Caco-2 (cell line): ENCODE measurements at regions not wholly inside any gene's neighbourhood (a gene's known extent, or its start where the extent isn't known, plus 50 kb on each side); places are given as distances from the start of the nearest gene placed in this dataset.

Source experiments
- BruUV-seq: library from RNA; stranded (reverse); fragments of 400-500 nt; replicated peaks from 2 replicates; lab custom pipeline; 2021; lab: Mats Ljungman, UMichigan
- CTCF ChIA-PET: fragments of 300-600 bp; sonication (Branson Sonifier 250); formaldehyde crosslinking; loops from one replicate; lab custom pipeline; 2022; ENCODE audit warnings: antibody characterized with exemption; lab: Charles Lee
- POLR2A ChIA-PET: fragments of 300-600 bp; sonication (Branson Sonifier 250); formaldehyde crosslinking; loops from one replicate; lab custom pipeline; 2022; ENCODE audit warnings: antibody characterized with exemption; lab: Charles Lee
- DNase-seq, 2 experiments: peaks; one replicate each; pipeline versions ENCODE4 v3.0.0 to v3.0.0-alpha.2; 2020 to 2022
- H3K27me3 ChIP-seq: replicated peaks from 2 replicates; pipeline ENCODE4 v1.6.0; 2011; ENCODE audit warnings: low read length; ENCODE audit not compliant: control insufficient read depth, insufficient read depth
- H3K36me3 ChIP-seq: 2 replicates; pipeline ENCODE4 v1.5.1; 2011; ENCODE audit warnings: low read length; ENCODE audit not compliant: control insufficient read depth, insufficient read depth
- H3K4me1 ChIP-seq: fragments of 250-450 bp; sonication (Bioruptor Pico); 2 replicates; pipeline ENCODE4 v1.5.1; 2020; ENCODE audit warnings: mild to moderate bottlenecking
- H3K4me3 ChIP-seq: 2 replicates; pipeline ENCODE4 v1.5.1; 2011; ENCODE audit warnings: low read depth, mild to moderate bottlenecking, control low read depth, low read length
- H3K9me3 ChIP-seq: fragments of 250-450 bp; sonication (Bioruptor Pico); 2 replicates; pipeline ENCODE4 v1.5.1; 2020; ENCODE audit warnings: mild to moderate bottlenecking, moderate library complexity
- H3K27ac Mint-ChIP-seq: one replicate; pipeline ENCODE4 v1.8.0; 2022; ENCODE audit warnings: mixed read lengths; ENCODE audit not compliant: unreplicated experiment
- H3K27me3 Mint-ChIP-seq: one replicate; pipeline ENCODE4 v1.8.0; 2022; ENCODE audit warnings: mixed read lengths; ENCODE audit not compliant: insufficient read depth, unreplicated experiment
- H3K36me3 Mint-ChIP-seq: one replicate; pipeline ENCODE4 v1.8.0; 2022; ENCODE audit warnings: mild to moderate bottlenecking, mixed read lengths; ENCODE audit not compliant: insufficient read depth, unreplicated experiment
- H3K4me1 Mint-ChIP-seq: one replicate; pipeline ENCODE4 v1.8.0; 2022; ENCODE audit warnings: low read depth, mixed read lengths; ENCODE audit not compliant: unreplicated experiment
- H3K4me3 Mint-ChIP-seq: one replicate; pipeline ENCODE4 v1.8.0; 2022; ENCODE audit warnings: mild to moderate bottlenecking, moderate library complexity, mixed read lengths; ENCODE audit not compliant: unreplicated experiment
- H3K9me3 Mint-ChIP-seq: one replicate; pipeline ENCODE4 v1.8.0; 2022; ENCODE audit warnings: mixed read lengths; ENCODE audit not compliant: unreplicated experiment
- intact Hi-C: fragments of 100-400 bp; cut with micrococcal nuclease; formaldehyde crosslinking; loops from one replicate; pipeline ENCODE4 v1.10.0; 2022; ENCODE audit not compliant: unreplicated experiment
- TF ChIP-seq, protein P1 (sequence below), 2 experiments: fragments of 200-600 bp in 1 of 2; IDR thresholded peaks; 1 replicate in 1 of 2; 2 replicates in 1 of 2; pipeline versions ENCODE4 v1.5.1 to v1.8.0; 2011 to 2022; ENCODE audit warnings: antibody characterized with exemption in 1 of 2, control low read depth in 1 of 2, inconsistent platforms in 1 of 2, low read depth in 1 of 2, low read length in 1 of 2, mild to moderate bottlenecking in 1 of 2, moderate library complexity in 1 of 2; ENCODE audit not compliant: insufficient read depth in 1 of 2, severe bottlenecking in 1 of 2, unreplicated experiment in 1 of 2

DNA sequence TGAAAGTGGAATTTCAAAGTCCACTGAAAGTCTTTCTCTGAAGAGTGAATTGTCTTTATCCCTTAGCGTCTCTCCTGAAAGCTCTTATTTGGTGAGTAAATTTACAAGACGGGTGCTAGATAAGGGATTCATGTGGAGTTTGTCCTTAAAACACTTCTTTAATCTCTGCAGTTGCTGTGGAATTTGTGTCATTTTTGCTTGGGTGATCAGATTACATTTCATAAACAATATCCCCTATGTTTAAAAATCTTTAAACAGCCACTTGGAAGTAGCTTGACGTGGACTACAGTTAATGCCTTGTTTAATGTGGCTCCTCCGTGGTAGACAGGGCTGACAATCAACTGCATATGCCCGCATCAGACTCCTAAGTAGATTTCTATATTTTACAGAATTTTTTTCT, 175.4 kb upstream of the ZNF217 start:
- TF ChIP-seq, protein P1, sequence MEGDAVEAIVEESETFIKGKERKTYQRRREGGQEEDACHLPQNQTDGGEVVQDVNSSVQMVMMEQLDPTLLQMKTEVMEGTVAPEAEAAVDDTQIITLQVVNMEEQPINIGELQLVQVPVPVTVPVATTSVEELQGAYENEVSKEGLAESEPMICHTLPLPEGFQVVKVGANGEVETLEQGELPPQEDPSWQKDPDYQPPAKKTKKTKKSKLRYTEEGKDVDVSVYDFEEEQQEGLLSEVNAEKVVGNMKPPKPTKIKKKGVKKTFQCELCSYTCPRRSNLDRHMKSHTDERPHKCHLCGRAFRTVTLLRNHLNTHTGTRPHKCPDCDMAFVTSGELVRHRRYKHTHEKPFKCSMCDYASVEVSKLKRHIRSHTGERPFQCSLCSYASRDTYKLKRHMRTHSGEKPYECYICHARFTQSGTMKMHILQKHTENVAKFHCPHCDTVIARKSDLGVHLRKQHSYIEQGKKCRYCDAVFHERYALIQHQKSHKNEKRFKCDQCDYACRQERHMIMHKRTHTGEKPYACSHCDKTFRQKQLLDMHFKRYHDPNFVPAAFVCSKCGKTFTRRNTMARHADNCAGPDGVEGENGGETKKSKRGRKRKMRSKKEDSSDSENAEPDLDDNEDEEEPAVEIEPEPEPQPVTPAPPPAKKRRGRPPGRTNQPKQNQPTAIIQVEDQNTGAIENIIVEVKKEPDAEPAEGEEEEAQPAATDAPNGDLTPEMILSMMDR (IDR thresholded peaks at IDR 0.05; ENCODE audit: insufficient read depth in 1 of 2, low read depth in 1 of 2, low read length in 1 of 2, severe bottlenecking in 1 of 2, unreplicated experiment in 1 of 2), result no peak
- Histone ChIP-seq H3K4me1 (peaks cover 81% of the 10 kb centered on the region), H3K27me3 (no peaks in the 10 kb centered on the region), H3K9me3 (no peaks in the 10 kb centered on the region), H3K4me3 (no peak overlapping the region), H3K36me3 (no peaks in the 10 kb centered on the region)
- peaks cover 6% of the 10 kb centered on the region for H3K36me3 Mint-ChIP-seq
- H3K4me1 Mint-ChIP-seq, result peaks cover 73% of the 10 kb centered on the region
- H3K27ac Mint-ChIP-seq, result peak overlapping the region; percentile 99
- DNase-seq, result peak; percentile 46 to 71
- no TSS peak for BruUV-seq
- H3K9me3 Mint-ChIP-seq, result no peaks in the 10 kb centered on the region
- ChIA-PET CTCF (interaction anchor here (0.6 to 2.2 kb wide), 8 partner anchors 17 to 189 kb away, joined by 3 to 18 read pairs (median 4); no protein-coding TSS in a partner anchor), POLR2A (interaction anchor here (0.8 to 2.7 kb wide), 6 partner anchors 17 to 146 kb away, joined by 3 to 13 read pairs (median 7); no protein-coding TSS in a partner anchor)
- intact Hi-C loops, result loop anchor here (1.0 to 10.0 kb wide), 7 partner anchors 16 to 254 kb away; no protein-coding TSS in a partner anchor
- peak overlapping the region; percentile 60 for H3K4me3 Mint-ChIP-seq
- H3K27me3 Mint-ChIP-seq, result no peaks in the 10 kb centered on the region

DNA sequence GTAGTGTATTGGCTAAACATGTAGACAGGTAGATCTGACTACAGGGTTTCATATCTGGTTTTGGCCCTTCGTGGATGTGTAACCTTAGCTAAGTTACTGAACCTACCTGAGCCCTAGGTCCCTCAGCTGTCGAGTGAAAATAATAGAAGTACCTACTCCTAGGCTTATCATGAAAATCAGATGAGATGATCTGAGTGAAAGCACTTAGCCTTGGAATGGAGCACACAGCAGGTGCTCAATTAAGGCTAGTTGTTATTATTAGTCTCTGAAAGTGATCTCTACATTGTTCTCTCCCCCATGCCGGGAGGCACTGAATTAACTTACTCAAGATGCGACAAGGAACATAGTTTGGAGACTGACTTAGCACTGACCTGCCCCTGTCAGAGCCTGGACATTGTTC, 174.7 kb upstream of the ZNF217 start:
- DNase-seq, result peak; percentile 37 to 44
- no peaks in the 10 kb centered on the region for H3K9me3 ChIP-seq
- Mint-ChIP-seq H3K4me1 (peaks cover 72% of the 10 kb centered on the region), H3K36me3 (peaks cover 13% of the 10 kb centered on the region), H3K27ac (peak overlapping the region; percentile 99), H3K4me3 (peak overlapping the region; percentile 60), H3K9me3 (no peaks in the 10 kb centered on the region), H3K27me3 (no peaks in the 10 kb centered on the region)
- intact Hi-C loops, result loop anchor here (10.0 kb wide), 1 partner anchor 254 kb away; no protein-coding TSS in a partner anchor
- no peaks in the 10 kb centered on the region for H3K36me3 ChIP-seq
- TSS peak; percentile 49 for BruUV-seq
- ChIA-PET POLR2A (interaction anchor here (1.2 to 2.7 kb wide), 4 partner anchors 30 to 98 kb away, joined by 4 to 13 read pairs (median 10); no protein-coding TSS in a partner anchor), CTCF (interaction anchor here (0.9 to 2.2 kb wide), 6 partner anchors 18 to 189 kb away, joined by 3 to 18 read pairs (median 4); no protein-coding TSS in a partner anchor)
- no peaks in the 10 kb centered on the region for H3K27me3 ChIP-seq
- H3K4me3 ChIP-seq, result no peak overlapping the region
- TF ChIP-seq, protein P1 (IDR thresholded peaks at IDR 0.05; ENCODE audit: insufficient read depth in 1 of 2, low read depth in 1 of 2, low read length in 1 of 2, severe bottlenecking in 1 of 2, unreplicated experiment in 1 of 2), result no peak
- peaks cover 78% of the 10 kb centered on the region for H3K4me1 ChIP-seq

DNA sequence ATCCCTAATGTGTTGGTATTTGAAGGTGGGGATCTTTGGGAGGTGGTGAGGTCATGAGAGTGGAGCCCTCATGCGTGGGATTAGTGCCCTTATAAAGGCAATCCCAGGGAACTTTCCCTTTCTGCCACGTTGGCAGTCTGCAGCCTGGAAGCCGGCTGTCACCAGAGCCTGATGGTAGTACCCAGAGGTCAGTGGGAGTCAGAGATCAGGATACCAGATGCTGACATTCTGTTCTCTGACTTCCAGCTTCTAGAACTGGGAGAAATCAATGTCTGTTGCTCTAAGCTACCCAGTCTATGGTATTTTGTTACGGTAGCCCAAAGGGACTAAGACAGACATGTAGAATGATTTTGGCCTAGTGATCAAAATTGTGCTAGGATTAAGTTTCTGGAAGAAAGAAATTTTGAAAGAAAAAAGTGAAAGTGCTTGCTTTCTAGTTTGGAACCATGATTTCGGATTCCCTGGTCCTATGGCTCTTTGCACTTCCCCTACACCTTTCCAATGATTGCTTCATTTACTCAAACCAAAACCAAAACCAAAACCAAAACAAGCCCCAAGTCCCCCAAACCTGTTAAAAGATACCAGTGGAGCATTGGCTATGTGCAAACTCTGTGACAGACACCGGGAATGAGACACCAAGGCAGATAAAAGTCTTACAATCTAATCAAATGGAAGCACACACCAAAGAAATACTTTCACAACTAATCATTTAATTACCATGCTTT, 173.7 kb upstream of the ZNF217 start:
- Histone ChIP-seq H3K4me3 (no peak overlapping the region), H3K27me3 (no peaks in the 10 kb centered on the region), H3K36me3 (no peaks in the 10 kb centered on the region), H3K9me3 (no peaks in the 10 kb centered on the region), H3K4me1 (peaks cover 78% of the 10 kb centered on the region)
- no TSS peak for BruUV-seq
- Mint-ChIP-seq H3K27ac (peak overlapping the region; percentile 99), H3K27me3 (no peaks in the 10 kb centered on the region), H3K36me3 (peaks cover 17% of the 10 kb centered on the region), H3K4me3 (peak overlapping the region; percentile 29), H3K4me1 (peaks cover 73% of the 10 kb centered on the region), H3K9me3 (no peaks in the 10 kb centered on the region)
- peak; percentile 29 to 48 for DNase-seq
- TF ChIP-seq, protein P1 (IDR thresholded peaks at IDR 0.05; ENCODE audit: insufficient read depth in 1 of 2, low read depth in 1 of 2, low read length in 1 of 2, severe bottlenecking in 1 of 2, unreplicated experiment in 1 of 2), result no peak
- intact Hi-C loops, result loop anchor here (10.0 kb wide), 1 partner anchor 253 kb away; no protein-coding TSS in a partner anchor
- POLR2A ChIA-PET, result interaction anchor here (0.5 to 2.7 kb wide), 2 partner anchors 19 to 29 kb away, joined by 3 to 13 read pairs; no protein-coding TSS in a partner anchor
- CTCF ChIA-PET, result interaction anchor here (2.2 kb wide), 1 partner anchor 145 kb away, joined by 9 read pairs; no protein-coding TSS in a partner anchor
